ENCODE measurements at regions not wholly inside any gene's neighbourhood (a gene's known extent, or its start where the extent isn't known, plus 50 kb on each side); places are given as distances from the start of the nearest gene placed in this dataset.
A peak's percentile ranks its signal among the peaks of the same experiment; 100 is the strongest.

DNA sequence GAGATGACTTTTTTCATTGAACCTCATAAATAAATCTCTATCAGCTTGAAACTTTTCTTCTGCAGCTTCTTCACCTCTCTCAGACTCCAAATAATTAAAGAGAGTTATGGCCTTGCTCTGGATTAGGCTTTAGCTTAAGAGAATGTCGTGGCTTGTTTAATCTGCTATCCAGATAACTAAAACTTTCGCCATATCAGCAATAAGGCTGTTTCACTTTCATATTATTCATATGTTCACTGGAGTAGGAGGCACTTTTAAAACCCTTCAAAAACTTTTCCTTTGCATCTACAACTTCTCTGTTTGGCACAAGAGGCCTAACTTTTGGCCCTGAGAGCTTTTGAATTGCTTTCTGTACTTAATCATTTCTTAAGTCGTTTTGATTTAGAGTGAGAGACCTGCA lies 386.9 kb upstream of the FAM174A start:
- BruUV-seq (replicated peaks): no TSS peak
- H3K79me2 ChIP-seq (ENCODE audit: low read length): no peaks in the 10 kb centered on the region
- no peak overlapping the region for H3K4me3 ChIP-seq (ENCODE audit: low read length)
- no peaks in the 10 kb centered on the region for H3K9me3 ChIP-seq (ENCODE audit: low read length)
- ChIA-PET POLR2A (ENCODE audit: unreplicated experiment) (no interaction called here), CTCF (no interaction called here)
- ATAC-seq (no peak), DNase-seq (no peak)
- H3K4me1 ChIP-seq (ENCODE audit: insufficient read depth, low read length): no peaks in the 10 kb centered on the region
- H2AFZ ChIP-seq (ENCODE audit: low read length): no peak overlapping the region
- H3K27me3 ChIP-seq (ENCODE audit: low read length): no peaks in the 10 kb centered on the region
- intact Hi-C loops (cut with micrococcal nuclease): no loop called here
- H3K27ac ChIP-seq (ENCODE audit: low read length): no peak overlapping the region
- no peaks in the 10 kb centered on the region for H3K36me3 ChIP-seq (ENCODE audit: low read depth, low read length)
- H3F3A ChIP-seq (ENCODE audit: low read length, unreplicated experiment): no peaks in the 10 kb centered on the region
- no peaks in the 10 kb centered on the region for H3K9me2 ChIP-seq (replicated peaks; ENCODE audit: low read length)
- H3K9ac ChIP-seq (ENCODE audit: low read length): no peak overlapping the region
- H4K20me1 ChIP-seq (ENCODE audit: low read length): no peaks in the 10 kb centered on the region
- TF ChIP-seq EZH2phosphoT487 (IDR thresholded peaks at IDR 0.05; ENCODE audit: borderline replicate concordance, low read length): no peak
- TF ChIP-seq CTCF (conservative IDR thresholded peaks at IDR 0.05; ENCODE audit: low read depth, low read length): no peak
- TF ChIP-seq EZH2 (IDR thresholded peaks at IDR 0.05; ENCODE audit: low read length, unreplicated experiment): no peak
- H3K4me2 ChIP-seq (ENCODE audit: low read length): no peak overlapping the region

DNA sequence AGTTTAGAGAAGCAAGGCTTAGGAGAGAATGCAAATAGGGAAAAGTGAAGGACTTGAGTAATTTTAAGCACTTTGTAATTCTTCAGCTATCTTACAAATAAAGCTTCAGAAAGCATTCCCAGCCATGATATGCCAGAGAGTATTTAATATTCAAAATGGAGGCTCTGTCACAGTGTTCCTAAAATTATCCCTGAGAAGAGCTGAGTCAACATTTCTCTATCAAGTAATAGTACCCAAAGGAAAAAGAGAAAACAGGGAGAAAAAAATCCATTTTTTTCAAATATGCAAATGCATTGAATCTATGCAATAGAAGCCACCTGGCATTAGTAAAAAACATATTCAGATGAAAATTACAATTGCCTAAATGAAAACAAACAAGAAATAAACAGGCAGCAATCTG lies 392.6 kb upstream of the FAM174A start:
- no peaks in the 10 kb centered on the region for H3K9me3 ChIP-seq (ENCODE audit: low read length)
- H3K4me3 ChIP-seq (ENCODE audit: low read length): no peak overlapping the region
- intact Hi-C loops (cut with micrococcal nuclease): no loop called here
- H3K4me1 ChIP-seq (ENCODE audit: insufficient read depth, low read length): no peaks in the 10 kb centered on the region
- DNase-seq: no peak
- ChIA-PET POLR2A (ENCODE audit: unreplicated experiment) (no interaction called here), CTCF (no interaction called here)
- TF ChIP-seq CTCF (conservative IDR thresholded peaks at IDR 0.05; ENCODE audit: low read depth, low read length) (no peak), EZH2 (IDR thresholded peaks at IDR 0.05; ENCODE audit: low read length, unreplicated experiment) (no peak)
- H4K20me1 ChIP-seq (ENCODE audit: low read length): no peaks in the 10 kb centered on the region
- no TSS peak for BruUV-seq (replicated peaks)
- H3F3A ChIP-seq (ENCODE audit: low read length, unreplicated experiment): no peaks in the 10 kb centered on the region
- H3K9ac ChIP-seq (ENCODE audit: low read length): no peak overlapping the region
- H3K36me3 ChIP-seq (ENCODE audit: low read depth, low read length): no peaks in the 10 kb centered on the region
- H3K27ac ChIP-seq (ENCODE audit: low read length): no peak overlapping the region
- H3K9me2 ChIP-seq (replicated peaks; ENCODE audit: low read length): no peaks in the 10 kb centered on the region
- no peak for ATAC-seq
- no peak overlapping the region for H2AFZ ChIP-seq (ENCODE audit: low read length)
- H3K4me2 ChIP-seq (ENCODE audit: low read length): no peak overlapping the region
- no peaks in the 10 kb centered on the region for H3K27me3 ChIP-seq (ENCODE audit: low read length)
- no peaks in the 10 kb centered on the region for H3K79me2 ChIP-seq (ENCODE audit: low read length)

GRCh38 chr5:100131161-100131560 lies 404.0 kb upstream of the FAM174A start:
- H2AFZ ChIP-seq (ENCODE audit: low read length): no peak overlapping the region
- no peaks in the 10 kb centered on the region for H4K20me1 ChIP-seq (ENCODE audit: low read length)
- ATAC-seq (peak; percentile 74), DNase-seq (no peak)
- H3K79me2 ChIP-seq (ENCODE audit: low read length): no peaks in the 10 kb centered on the region
- H3K4me2 ChIP-seq (ENCODE audit: low read length): no peak overlapping the region
- H3K9me3 ChIP-seq (ENCODE audit: low read length): no peaks in the 10 kb centered on the region
- no peaks in the 10 kb centered on the region for H3K36me3 ChIP-seq (ENCODE audit: low read depth, low read length)
- TF ChIP-seq CTCF (conservative IDR thresholded peaks at IDR 0.05; ENCODE audit: low read depth, low read length) (no peak), EZH2 (IDR thresholded peaks at IDR 0.05; ENCODE audit: low read length, unreplicated experiment) (no peak), EZH2phosphoT487 (IDR thresholded peaks at IDR 0.05; ENCODE audit: borderline replicate concordance, low read length) (no peak)
- H3K27me3 ChIP-seq (ENCODE audit: low read length): no peaks in the 10 kb centered on the region
- no peaks in the 10 kb centered on the region for H3F3A ChIP-seq (ENCODE audit: low read length, unreplicated experiment)
- intact Hi-C loops (cut with micrococcal nuclease): no loop called here
- H3K4me1 ChIP-seq (ENCODE audit: insufficient read depth, low read length): no peaks in the 10 kb centered on the region
- H3K9ac ChIP-seq (ENCODE audit: low read length): no peak overlapping the region
- H3K9me2 ChIP-seq (replicated peaks; ENCODE audit: low read length): no peaks in the 10 kb centered on the region
- no TSS peak for BruUV-seq (replicated peaks)
- ChIA-PET CTCF (no interaction called here), POLR2A (ENCODE audit: unreplicated experiment) (no interaction called here)
- no peak overlapping the region for H3K4me3 ChIP-seq (ENCODE audit: low read length)
- no peak overlapping the region for H3K27ac ChIP-seq (ENCODE audit: low read length)

All from PC-3 (cell line).